Kidney epithelial cell (primary cell): ENCODE measurements at regions not wholly inside any gene's neighbourhood (a gene's known extent, or its start where the extent isn't known, plus 50 kb on each side); places are given as distances from the start of the nearest gene placed in this dataset.

Experiments
- DNase-seq: peaks from one replicate; pipeline ENCODE4 v3.0.0-alpha.2; 2010; ENCODE audit warnings: low read depth
- H3K27me3 ChIP-seq: 2 replicates; pipeline ENCODE4 v1.6.0; 2011; ENCODE audit warnings: low read length; ENCODE audit not compliant: control insufficient read depth, insufficient read depth
- H3K36me3 ChIP-seq: 2 replicates; pipeline ENCODE4 v1.5.1; 2011; ENCODE audit warnings: low read length; ENCODE audit not compliant: control insufficient read depth, insufficient read depth
- H3K4me3 ChIP-seq: 2 replicates; pipeline ENCODE4 v1.5.1; 2011; ENCODE audit warnings: low read depth, mild to moderate bottlenecking, control low read depth, low read length
- TF ChIP-seq, protein P1 (sequence below): IDR thresholded peaks from 2 replicates; pipeline ENCODE4 v1.5.1; 2011; ENCODE audit warnings: mild to moderate bottlenecking, moderate library complexity, low read length, control low read depth, inconsistent platforms; ENCODE audit not compliant: insufficient read depth, poor library complexity, severe bottlenecking

DNA sequence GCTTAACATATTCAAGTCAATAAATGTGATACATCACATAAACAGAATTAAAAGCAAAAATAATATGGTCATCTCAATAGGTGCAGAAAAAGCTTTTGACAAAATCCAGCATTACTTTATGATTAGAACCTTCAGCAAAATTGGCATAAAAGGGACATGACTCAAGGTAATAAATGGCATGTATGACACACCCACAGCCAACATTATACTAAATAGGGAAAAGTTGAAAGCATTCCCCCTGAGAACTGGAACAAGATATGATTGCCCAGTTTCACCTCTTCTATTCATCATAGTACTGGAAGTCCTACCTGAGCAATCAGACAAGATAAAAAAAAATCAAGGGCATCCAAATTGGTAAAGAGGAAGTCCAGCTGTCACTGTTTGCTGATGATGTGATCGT is 594.7 kb downstream of the DIPK2A start:
- Histone ChIP-seq H3K27me3 (no peaks in the 10 kb centered on the region), H3K4me3 (no peak overlapping the region), H3K36me3 (no peaks in the 10 kb centered on the region)
- DNase-seq: no peak
- TF ChIP-seq, protein P1, sequence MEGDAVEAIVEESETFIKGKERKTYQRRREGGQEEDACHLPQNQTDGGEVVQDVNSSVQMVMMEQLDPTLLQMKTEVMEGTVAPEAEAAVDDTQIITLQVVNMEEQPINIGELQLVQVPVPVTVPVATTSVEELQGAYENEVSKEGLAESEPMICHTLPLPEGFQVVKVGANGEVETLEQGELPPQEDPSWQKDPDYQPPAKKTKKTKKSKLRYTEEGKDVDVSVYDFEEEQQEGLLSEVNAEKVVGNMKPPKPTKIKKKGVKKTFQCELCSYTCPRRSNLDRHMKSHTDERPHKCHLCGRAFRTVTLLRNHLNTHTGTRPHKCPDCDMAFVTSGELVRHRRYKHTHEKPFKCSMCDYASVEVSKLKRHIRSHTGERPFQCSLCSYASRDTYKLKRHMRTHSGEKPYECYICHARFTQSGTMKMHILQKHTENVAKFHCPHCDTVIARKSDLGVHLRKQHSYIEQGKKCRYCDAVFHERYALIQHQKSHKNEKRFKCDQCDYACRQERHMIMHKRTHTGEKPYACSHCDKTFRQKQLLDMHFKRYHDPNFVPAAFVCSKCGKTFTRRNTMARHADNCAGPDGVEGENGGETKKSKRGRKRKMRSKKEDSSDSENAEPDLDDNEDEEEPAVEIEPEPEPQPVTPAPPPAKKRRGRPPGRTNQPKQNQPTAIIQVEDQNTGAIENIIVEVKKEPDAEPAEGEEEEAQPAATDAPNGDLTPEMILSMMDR: no peak

DNA sequence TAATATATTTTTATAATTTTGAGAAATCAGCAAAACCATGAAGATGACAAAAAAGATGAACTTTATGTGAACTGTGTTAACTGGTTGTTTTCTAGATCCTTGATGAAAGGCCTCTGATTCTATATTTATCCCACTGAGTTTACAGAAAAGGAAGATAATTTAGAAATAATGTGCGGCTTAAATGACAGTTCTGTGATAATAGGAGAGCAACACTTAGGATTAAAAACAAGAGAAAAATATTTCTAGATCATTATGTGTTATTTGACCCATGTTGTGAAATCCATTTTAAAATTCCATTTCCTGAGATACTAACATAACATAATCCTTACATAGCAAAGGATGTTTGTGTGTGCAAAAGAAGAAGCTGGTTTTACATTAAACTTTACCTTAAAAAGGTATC is 598.0 kb downstream of the DIPK2A start:
- H3K36me3 ChIP-seq: no peaks in the 10 kb centered on the region
- no peak overlapping the region for H3K4me3 ChIP-seq
- TF ChIP-seq, protein P1: no peak
- no peaks in the 10 kb centered on the region for H3K27me3 ChIP-seq
- DNase-seq: no peak

DNA sequence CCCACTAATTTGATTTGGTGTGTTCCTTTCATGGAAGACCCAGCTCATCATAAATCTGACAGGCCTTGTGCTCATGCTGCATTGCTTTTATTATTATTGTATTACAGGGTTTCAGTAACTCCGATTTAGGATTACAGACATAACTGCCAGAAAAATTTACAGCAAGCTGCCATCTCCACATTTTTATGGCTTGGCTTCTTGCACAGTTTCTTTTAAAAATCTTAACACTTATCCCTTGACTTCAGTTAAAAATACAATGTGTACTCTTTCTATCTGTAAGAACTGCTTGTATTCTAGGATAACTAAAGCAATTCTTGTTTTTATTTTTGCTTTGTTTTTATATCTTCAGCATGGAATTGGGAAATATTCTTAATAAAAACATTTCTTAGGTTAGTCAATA is 612.2 kb downstream of the DIPK2A start:
- no peaks in the 10 kb centered on the region for H3K27me3 ChIP-seq
- H3K36me3 ChIP-seq: no peaks in the 10 kb centered on the region
- TF ChIP-seq, protein P1: no peak
- DNase-seq: no peak
- no peak overlapping the region for H3K4me3 ChIP-seq

- DNase-seq: no peak
- Histone ChIP-seq H3K36me3 (no peaks in the 10 kb centered on the region), H3K27me3 (no peaks in the 10 kb centered on the region), H3K4me3 (no peak overlapping the region)
- TF ChIP-seq, protein P1: no peak
Measured at GRCh38 chr3:144585408-144585807, 613.8 kb downstream of the DIPK2A start.

- Histone ChIP-seq H3K36me3 (no peaks in the 10 kb centered on the region), H3K4me3 (no peak overlapping the region), H3K27me3 (no peaks in the 10 kb centered on the region)
- DNase-seq: no peak
- TF ChIP-seq, protein P1: no peak
Measured at GRCh38 chr3:144585953-144586352, 614.3 kb downstream of the DIPK2A start.

DNA sequence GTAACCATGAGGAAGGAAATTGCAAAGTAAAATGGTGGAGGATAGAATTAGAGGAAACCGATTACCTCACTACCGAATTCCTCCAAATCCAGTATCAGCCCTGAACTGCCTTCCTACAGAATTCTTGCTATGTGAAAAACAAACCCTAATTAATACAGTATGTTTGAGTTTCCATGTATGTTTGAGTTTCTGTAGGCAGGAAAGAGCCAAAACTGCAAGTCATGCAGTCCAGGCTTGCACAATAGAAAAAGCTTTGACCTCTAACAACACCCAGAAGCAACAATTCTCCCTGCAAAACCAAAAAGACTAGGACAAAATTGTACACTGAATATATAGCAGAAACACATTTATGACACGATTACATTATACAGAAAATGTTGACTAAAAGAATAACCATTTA is 614.8 kb downstream of the DIPK2A start:
- no peak for DNase-seq
- Histone ChIP-seq H3K27me3 (no peaks in the 10 kb centered on the region), H3K36me3 (no peaks in the 10 kb centered on the region), H3K4me3 (no peak overlapping the region)
- TF ChIP-seq, protein P1: no peak
